B cell (primary cell): ENCODE measurements at regions not wholly inside any gene's neighbourhood (a gene's known extent, or its start where the extent isn't known, plus 50 kb on each side); places are given as distances from the start of the nearest gene placed in this dataset.

Experiments
- ATAC-seq: fragments of 200-7000 bp; cut with Tn5 transposase; one replicate; pipeline ENCODE4 v1.10.0; 2021; ENCODE audit warnings: low read depth, mild to moderate bottlenecking, moderate number of reproducible peaks, moderate library complexity
- CTCF ChIA-PET: fragments of 350-600 bp; sonication (Branson Sonifier 250); formaldehyde crosslinking; loops from one replicate; lab custom pipeline; 2021; ENCODE audit warnings: antibody characterized with exemption, inconsistent platforms; lab: Charles Lee
- POLR2A ChIA-PET: fragments of 350-600 bp; sonication (Branson Sonifier 250); formaldehyde crosslinking; loops from one replicate; lab custom pipeline; 2021; ENCODE audit warnings: antibody characterized with exemption; lab: Charles Lee
- DNase-seq: peaks from one replicate; pipeline ENCODE4 v3.0.0; 2013
- H2AFZ ChIP-seq: 2 replicates; pipeline ENCODE4 v1.6.1; 2012; ENCODE audit warnings: mild to moderate bottlenecking, low read depth, low read length; ENCODE audit not compliant: insufficient read depth, poor library complexity, severe bottlenecking
- H3K27ac ChIP-seq, 2 donors: 1 replicate in 1 of 2; 2 replicates in 1 of 2; pipeline ENCODE4 v1.5.1; 2012 to 2013; ENCODE audit warnings: low read length in 2 of 2, mild to moderate bottlenecking in 2 of 2, moderate library complexity in 1 of 2
- H3K27me3 ChIP-seq, 4 experiments: fragments of 200-600 bp in 1 of 4; sonication (generic) in 1 of 4; replicated peaks in 1 of 4; 1 replicate in 2 of 4; 2 replicates in 2 of 4; pipeline versions ENCODE4 v1.6.1 to v1.7.0; 2013 to 2016; ENCODE audit warnings: low read length in 3 of 4, mild to moderate bottlenecking in 2 of 4, mixed read lengths in 1 of 4, moderate library complexity in 1 of 4; ENCODE audit not compliant: insufficient read depth in 4 of 4, control insufficient read depth in 3 of 4; ENCODE audit errors: control extremely low read depth in 1 of 4
- H3K36me3 ChIP-seq, 2 experiments: replicated peaks in 1 of 2; 1 replicate in 1 of 2; 2 replicates in 1 of 2; pipeline versions ENCODE4 v1.6.1 to v1.7.1; 2013; ENCODE audit warnings: low read length in 1 of 2; ENCODE audit not compliant: insufficient read depth in 2 of 2, control insufficient read depth in 1 of 2; ENCODE audit errors: control extremely low read depth in 1 of 2, extremely low read depth in 1 of 2
- H3K4me1 ChIP-seq, 2 donors: fragments of 200-600 bp in 1 of 2; sonication (generic) in 1 of 2; 1 replicate in 1 of 2; 2 replicates in 1 of 2; pipeline versions ENCODE4 v1.5.1 to v1.6.1; 2013 to 2017; ENCODE audit warnings: low read length in 2 of 2; ENCODE audit not compliant: control insufficient read depth in 2 of 2, insufficient read depth in 2 of 2
- H3K4me2 ChIP-seq: replicated peaks from 2 replicates; pipeline ENCODE3; 2012; ENCODE audit warnings: mild to moderate bottlenecking, low read depth, low read length; ENCODE audit not compliant: poor library complexity, severe bottlenecking
- H3K4me3 ChIP-seq, 5 experiments: fragments of 200-600 bp in 1 of 5; sonication (generic) in 1 of 5; 1 replicate in 3 of 5; 2 replicates in 2 of 5; pipeline versions ENCODE4 v1.5.1 to v1.7.0; 2011 to 2016; ENCODE audit warnings: low read length in 4 of 5, mild to moderate bottlenecking in 4 of 5, low read depth in 2 of 5, control low read depth in 1 of 5, moderate library complexity in 1 of 5; ENCODE audit not compliant: insufficient read depth in 1 of 5; ENCODE audit errors: control extremely low read depth in 1 of 5, extremely low read depth in 1 of 5
- H3K79me2 ChIP-seq: fragments of 200-600 bp; sonication (generic); one replicate; pipeline ENCODE4 v1.6.0; 2016; ENCODE audit warnings: low read length; ENCODE audit not compliant: control insufficient read depth, insufficient read depth
- H3K9ac ChIP-seq: fragments of 200-600 bp; sonication (generic); 2 replicates; pipeline ENCODE4 v1.6.1; 2017; ENCODE audit warnings: mild to moderate bottlenecking, low read length, moderate library complexity
- H3K9me3 ChIP-seq, 3 donors: one replicate each; pipeline versions ENCODE4 v1.6.1 to v1.7.1; 2013; ENCODE audit warnings: low read length in 2 of 3; ENCODE audit not compliant: control insufficient read depth in 2 of 3, insufficient read depth in 1 of 3; ENCODE audit errors: control extremely low read depth in 1 of 3
- H4K20me1 ChIP-seq: 2 replicates; pipeline ENCODE4 v1.6.0; 2012; ENCODE audit warnings: mild to moderate bottlenecking, low read length; ENCODE audit not compliant: insufficient read depth, control insufficient read depth, poor library complexity, severe bottlenecking
- H3K27ac Mint-ChIP-seq: one replicate; pipeline ENCODE4 v1.8.0; 2021; ENCODE audit warnings: mixed read lengths
- H3K27me3 Mint-ChIP-seq: one replicate; pipeline ENCODE4 v1.8.0; 2021; ENCODE audit warnings: mixed read lengths
- H3K4me1 Mint-ChIP-seq: one replicate; pipeline ENCODE4 v1.8.0; 2021; ENCODE audit warnings: mixed read lengths
- H3K4me3 Mint-ChIP-seq: one replicate; pipeline ENCODE4 v1.8.0; 2021; ENCODE audit warnings: mixed read lengths
- H3K9me3 Mint-ChIP-seq: one replicate; pipeline ENCODE4 v1.8.0; 2022; ENCODE audit warnings: mixed read lengths; ENCODE audit not compliant: insufficient read depth
- CTCF ChIP-seq: fragments of 200-600 bp; IDR thresholded peaks from one replicate; pipeline ENCODE4 v1.8.0; 2022; ENCODE audit warnings: antibody characterized with exemption, mild to moderate bottlenecking
- EZH2 ChIP-seq: IDR thresholded peaks from 2 replicates; pipeline ENCODE4 v1.6.1; 2012; ENCODE audit warnings: borderline replicate concordance, low read depth, mild to moderate bottlenecking, moderate library complexity, low read length; ENCODE audit not compliant: insufficient read depth, poor library complexity, severe bottlenecking
- WGBS: methylation state at CpG from one replicate; pipeline ENCODE4 v1.1.5; 2013; ENCODE audit warnings: missing lambda C conversion rate; ENCODE audit not compliant: insufficient coverage; 5-methylcytosine and 5-hydroxymethylcytosine counted together
- intact Hi-C: fragments of 100-400 bp; cut with micrococcal nuclease; formaldehyde crosslinking; loops from one replicate; pipeline ENCODE4 v1.10.0; 2022

- H3K9me3 Mint-ChIP-seq = no peaks in the 10 kb centered on the region
- no peak overlapping the region for H3K27ac Mint-ChIP-seq
- intact Hi-C loops = no loop called here
- H3K4me1 Mint-ChIP-seq = no peaks in the 10 kb centered on the region
- DNase-seq (no peak), ATAC-seq (no peak)
- no peaks in the 10 kb centered on the region for H3K27me3 Mint-ChIP-seq
- Histone ChIP-seq H3K4me1 (no peaks in the 10 kb centered on the region), H3K36me3 (no peaks in the 10 kb centered on the region), H3K9ac (no peak overlapping the region), H3K79me2 (no peaks in the 10 kb centered on the region), H4K20me1 (no peaks in the 10 kb centered on the region), H3K27me3 (no peaks in the 10 kb centered on the region), H3K9me3 (peaks cover 0 to 3% (median 0%) of the 10 kb centered on the region in 3 donors), H2AFZ (no peak overlapping the region), H3K4me3 (no peak overlapping the region), H3K27ac (no peak overlapping the region), H3K4me2 (no peak overlapping the region)
- CTCF ChIA-PET = no interaction called here
- POLR2A ChIA-PET = no interaction called here
- no CpG with 5 or more reads among the region's 1 CpG for WGBS
- TF ChIP-seq EZH2 = no peak
- no peak for TF ChIP-seq CTCF
- H3K4me3 Mint-ChIP-seq = no peak overlapping the region
Observed at GRCh38 chr18:52009958-52010357, 330.0 kb upstream of the DCC start.

GRCh38 chr18:52045946-52046675 lies 293.9 kb upstream of the DCC start:
- DNase-seq (no peak), ATAC-seq (no peak)
- ChIA-PET POLR2A (no interaction called here), CTCF (no interaction called here)
- Mint-ChIP-seq H3K9me3 (peaks cover 2% of the 10 kb centered on the region), H3K4me1 (no peaks in the 10 kb centered on the region), H3K27ac (no peak overlapping the region), H3K27me3 (no peaks in the 10 kb centered on the region), H3K4me3 (no peak overlapping the region)
- Histone ChIP-seq H3K4me2 (no peak overlapping the region), H3K9ac (no peak overlapping the region), H2AFZ (no peak overlapping the region), H3K9me3 (no peaks in the 10 kb centered on the region), H3K4me1 (no peaks in the 10 kb centered on the region), H3K36me3 (no peaks in the 10 kb centered on the region), H3K27ac (no peak overlapping the region), H3K27me3 (no peaks in the 10 kb centered on the region), H4K20me1 (no peaks in the 10 kb centered on the region), H3K4me3 (no peak overlapping the region), H3K79me2 (no peaks in the 10 kb centered on the region)
- TF ChIP-seq CTCF = no peak
- no peak for TF ChIP-seq EZH2
- intact Hi-C loops = no loop called here
- 100% methylated on average over 2 of the region's 5 CpGs for WGBS
